ENCODE measurements at regions not wholly inside any gene's neighbourhood (a gene's known extent, or its start where the extent isn't known, plus 50 kb on each side); places are given as distances from the start of the nearest gene placed in this dataset.

DNA sequence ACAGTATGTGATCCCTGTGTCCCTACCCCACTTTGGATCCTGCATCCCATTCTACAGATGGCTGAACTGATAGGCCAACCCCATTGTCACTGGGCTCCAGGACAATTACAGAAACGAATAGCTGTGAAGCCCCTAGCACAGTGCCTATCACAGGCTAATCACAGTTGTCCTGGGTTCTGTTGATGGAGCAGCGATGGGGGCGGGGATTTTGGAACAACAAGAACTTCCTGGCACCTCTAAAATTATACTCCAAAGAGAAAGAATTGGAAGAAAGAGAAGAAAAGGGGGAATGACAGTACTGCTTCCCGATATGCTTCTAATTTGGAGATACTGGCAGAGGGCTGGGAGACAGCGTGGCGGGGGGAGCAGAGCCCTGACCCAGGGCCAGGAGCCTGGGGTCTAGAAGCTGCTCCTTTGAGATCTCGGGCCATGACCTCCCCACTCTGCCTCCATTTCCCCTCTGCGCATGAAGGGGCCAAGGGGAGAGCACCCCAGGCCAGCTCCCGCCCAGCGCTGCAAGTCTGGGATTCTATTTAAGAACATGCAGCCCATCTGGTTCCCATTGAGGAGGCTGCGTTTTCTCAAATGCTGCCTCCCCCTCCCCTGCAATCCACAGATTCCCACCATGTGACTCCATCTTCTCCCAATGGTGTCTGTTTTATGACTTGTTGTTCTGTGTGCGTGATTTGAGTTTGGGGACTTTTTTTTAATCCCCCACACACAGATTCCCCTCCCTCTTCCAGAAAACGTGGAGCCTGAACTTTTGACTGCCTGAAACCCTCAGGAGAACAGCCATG is 202.7 kb downstream of the CYP26B1 start:
- Mint-ChIP-seq H3K4me1 (ENCODE audit: low read depth) (peaks cover 16% of the 10 kb centered on the region), H3K9me3 (ENCODE audit: low read depth) (no peaks in the 10 kb centered on the region), H3K27ac (ENCODE audit: unreplicated experiment) (no peak overlapping the region), H3K4me3 (ENCODE audit: unreplicated experiment) (no peak overlapping the region), H3K36me3 (ENCODE audit: low read depth) (no peaks in the 10 kb centered on the region), H3K27me3 (ENCODE audit: low read depth) (peaks cover 3% of the 10 kb centered on the region)
- DNase-seq (ENCODE audit: low spot score): no peak
- TF ChIP-seq, protein P1, sequence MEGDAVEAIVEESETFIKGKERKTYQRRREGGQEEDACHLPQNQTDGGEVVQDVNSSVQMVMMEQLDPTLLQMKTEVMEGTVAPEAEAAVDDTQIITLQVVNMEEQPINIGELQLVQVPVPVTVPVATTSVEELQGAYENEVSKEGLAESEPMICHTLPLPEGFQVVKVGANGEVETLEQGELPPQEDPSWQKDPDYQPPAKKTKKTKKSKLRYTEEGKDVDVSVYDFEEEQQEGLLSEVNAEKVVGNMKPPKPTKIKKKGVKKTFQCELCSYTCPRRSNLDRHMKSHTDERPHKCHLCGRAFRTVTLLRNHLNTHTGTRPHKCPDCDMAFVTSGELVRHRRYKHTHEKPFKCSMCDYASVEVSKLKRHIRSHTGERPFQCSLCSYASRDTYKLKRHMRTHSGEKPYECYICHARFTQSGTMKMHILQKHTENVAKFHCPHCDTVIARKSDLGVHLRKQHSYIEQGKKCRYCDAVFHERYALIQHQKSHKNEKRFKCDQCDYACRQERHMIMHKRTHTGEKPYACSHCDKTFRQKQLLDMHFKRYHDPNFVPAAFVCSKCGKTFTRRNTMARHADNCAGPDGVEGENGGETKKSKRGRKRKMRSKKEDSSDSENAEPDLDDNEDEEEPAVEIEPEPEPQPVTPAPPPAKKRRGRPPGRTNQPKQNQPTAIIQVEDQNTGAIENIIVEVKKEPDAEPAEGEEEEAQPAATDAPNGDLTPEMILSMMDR (IDR thresholded peaks at IDR 0.05): no peak

DNA sequence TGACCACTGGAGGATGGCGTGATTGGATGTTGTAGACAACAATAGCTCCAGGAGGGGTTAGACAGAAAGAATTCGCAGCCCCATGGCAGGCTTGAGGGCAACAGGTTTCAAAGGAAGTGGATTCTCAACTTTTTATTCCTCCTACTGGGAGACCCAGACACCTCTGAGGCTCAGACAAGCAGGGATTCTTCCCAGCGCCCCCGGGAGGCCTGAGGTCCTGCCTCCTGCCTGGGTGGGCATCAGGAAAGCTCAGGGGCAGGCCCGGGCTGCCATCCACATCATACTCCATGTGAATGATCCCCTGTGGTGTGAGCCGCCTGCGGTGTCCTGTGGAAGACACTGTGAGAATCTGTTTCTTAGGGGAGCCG is 203.5 kb downstream of the CYP26B1 start:
- Mint-ChIP-seq H3K36me3 (ENCODE audit: low read depth) (no peaks in the 10 kb centered on the region), H3K4me3 (ENCODE audit: unreplicated experiment) (no peak overlapping the region), H3K4me1 (ENCODE audit: low read depth) (peaks cover 18% of the 10 kb centered on the region), H3K9me3 (ENCODE audit: low read depth) (no peaks in the 10 kb centered on the region), H3K27ac (ENCODE audit: unreplicated experiment) (no peak overlapping the region), H3K27me3 (ENCODE audit: low read depth) (peaks cover 3% of the 10 kb centered on the region)
- TF ChIP-seq, protein P1 (IDR thresholded peaks at IDR 0.05): no peak
- DNase-seq (ENCODE audit: low spot score): no peak

DNA sequence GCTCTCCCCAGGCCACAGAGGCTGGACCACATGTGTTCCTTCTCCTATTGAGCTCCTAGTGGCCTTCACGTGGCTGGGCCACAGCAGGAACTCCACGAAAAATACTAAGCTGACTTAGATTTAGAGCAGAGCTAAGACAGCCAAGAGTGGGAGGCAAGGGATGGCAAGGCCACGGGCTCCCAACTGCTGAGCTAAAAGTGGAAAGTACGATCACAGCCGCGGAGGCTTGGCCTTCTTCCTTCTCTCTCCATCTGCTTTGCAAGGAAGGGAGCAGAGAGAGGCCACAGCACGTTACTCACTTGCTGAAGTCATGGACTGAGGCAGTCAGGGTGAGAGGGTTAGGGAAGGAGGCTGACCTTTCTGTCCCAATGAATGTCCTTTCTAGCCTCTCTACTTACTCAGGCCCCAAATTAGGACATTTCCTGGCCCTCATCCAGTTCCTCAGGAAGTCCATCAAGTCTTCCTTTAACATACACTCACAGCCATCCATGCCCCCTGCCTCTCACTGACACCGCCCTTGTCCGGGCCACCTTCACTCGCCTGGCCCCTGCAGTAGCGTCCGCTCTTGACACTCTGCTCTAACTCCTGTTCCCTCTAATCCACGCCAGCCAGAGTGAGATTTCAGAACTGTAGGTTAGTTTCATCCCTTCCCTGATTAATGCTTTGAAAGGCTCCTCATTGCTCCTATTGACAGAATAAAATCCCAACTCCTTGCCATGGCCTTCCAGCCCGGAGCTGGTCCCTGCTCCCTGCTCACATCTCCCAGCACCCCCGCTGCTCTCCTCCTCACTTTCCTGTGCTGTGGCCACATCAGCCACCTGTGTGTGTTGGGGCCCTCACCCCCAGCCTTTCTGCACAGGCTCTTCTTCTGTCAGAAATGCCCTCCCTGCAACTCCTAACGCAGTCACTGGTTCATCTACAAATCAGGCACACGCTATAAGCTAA is 204.2 kb downstream of the CYP26B1 start:
- TF ChIP-seq, protein P1 (IDR thresholded peaks at IDR 0.05): no peak

DNA sequence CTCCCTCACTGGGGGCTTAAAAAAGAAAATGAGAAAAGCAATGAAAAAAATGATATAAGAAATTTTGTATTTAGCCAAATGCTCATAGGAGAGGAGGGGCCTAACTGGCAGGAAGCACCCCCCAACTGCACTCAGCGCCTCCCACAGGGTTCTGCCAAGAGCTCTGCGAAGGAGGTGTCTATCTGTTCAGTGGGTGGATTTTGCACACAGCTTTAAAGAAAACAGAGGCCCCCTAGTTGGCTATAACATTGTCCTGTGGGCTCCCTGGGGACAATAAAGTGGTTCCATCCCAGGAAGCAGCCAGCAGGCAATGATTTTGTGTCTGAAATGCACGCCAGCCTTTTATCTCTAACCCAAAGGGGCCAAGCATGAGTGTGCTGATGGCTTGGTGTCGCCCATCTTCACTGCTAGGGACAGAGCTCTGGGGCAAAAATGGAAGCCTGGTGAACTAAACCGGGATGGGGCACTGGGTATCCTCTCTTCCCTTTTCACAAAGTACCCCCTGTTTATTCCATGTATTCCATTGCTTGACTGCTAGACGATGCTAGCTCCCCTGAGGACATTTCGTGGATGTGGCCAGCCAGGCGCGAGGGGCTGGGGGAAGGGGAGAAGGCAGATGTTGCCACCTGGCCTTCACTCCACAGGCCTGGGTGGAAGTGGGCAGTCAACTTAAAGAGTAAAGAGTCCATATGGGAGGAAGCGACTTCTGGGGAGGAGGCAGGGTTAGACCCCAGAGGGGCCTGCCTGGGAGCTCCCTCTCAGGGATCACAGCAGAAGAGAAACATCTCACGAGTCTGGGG is 205.7 kb downstream of the CYP26B1 start:
- Mint-ChIP-seq H3K27me3 (ENCODE audit: low read depth) (peaks cover 5% of the 10 kb centered on the region), H3K9me3 (ENCODE audit: low read depth) (no peaks in the 10 kb centered on the region), H3K4me3 (ENCODE audit: unreplicated experiment) (no peak overlapping the region), H3K4me1 (ENCODE audit: low read depth) (peaks cover 18% of the 10 kb centered on the region), H3K27ac (ENCODE audit: unreplicated experiment) (no peak overlapping the region), H3K36me3 (ENCODE audit: low read depth) (no peaks in the 10 kb centered on the region)
- DNase-seq (ENCODE audit: low spot score): no peak
- TF ChIP-seq, protein P1 (IDR thresholded peaks at IDR 0.05): no peak

More for the DNA sequence above, 204.2 kb downstream of the CYP26B1 start:
- no peak overlapping the region for H3K4me3 Mint-ChIP-seq (ENCODE audit: unreplicated experiment)
- no peaks in the 10 kb centered on the region for H3K36me3 Mint-ChIP-seq (ENCODE audit: low read depth)
- H3K27me3 Mint-ChIP-seq (ENCODE audit: low read depth): peaks cover 5% of the 10 kb centered on the region
- no peak overlapping the region for H3K27ac Mint-ChIP-seq (ENCODE audit: unreplicated experiment)
- H3K4me1 Mint-ChIP-seq (ENCODE audit: low read depth): peaks cover 18% of the 10 kb centered on the region
- no peaks in the 10 kb centered on the region for H3K9me3 Mint-ChIP-seq (ENCODE audit: low read depth)
- no peak for DNase-seq (ENCODE audit: low spot score)

DNA sequence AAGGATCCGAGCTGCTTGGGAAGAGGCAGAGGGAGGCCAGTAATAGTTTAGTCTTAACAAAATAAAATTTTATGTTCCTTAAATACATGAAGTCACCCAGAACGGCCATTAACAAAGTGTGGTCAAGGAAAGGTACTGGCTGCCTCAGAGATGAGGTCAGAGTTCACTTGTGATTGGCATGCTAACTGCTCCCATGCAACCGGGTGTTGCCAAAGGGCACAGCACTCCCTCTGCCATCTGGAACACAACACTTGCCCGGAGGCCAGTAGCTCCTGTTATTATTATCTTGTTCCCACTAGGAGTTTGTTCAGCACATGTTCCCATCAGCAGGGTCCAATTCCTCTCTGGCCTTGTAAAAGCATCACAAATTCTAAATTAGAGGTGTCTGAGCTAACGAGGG is 207.0 kb downstream of the CYP26B1 start:
- Mint-ChIP-seq H3K27me3 (ENCODE audit: low read depth) (peaks cover 4% of the 10 kb centered on the region), H3K4me1 (ENCODE audit: low read depth) (peaks cover 18% of the 10 kb centered on the region), H3K27ac (ENCODE audit: unreplicated experiment) (no peak overlapping the region), H3K9me3 (ENCODE audit: low read depth) (no peaks in the 10 kb centered on the region), H3K36me3 (ENCODE audit: low read depth) (no peaks in the 10 kb centered on the region), H3K4me3 (ENCODE audit: unreplicated experiment) (no peak overlapping the region)
- no peak for DNase-seq (ENCODE audit: low spot score)
- TF ChIP-seq, protein P1 (IDR thresholded peaks at IDR 0.05): no peak
